Right lobe of liver (tissue), 6 donors: ENCODE measurements at regions not wholly inside any gene's neighbourhood (a gene's known extent, or its start where the extent isn't known, plus 50 kb on each side); places are given as distances from the start of the nearest gene placed in this dataset.

Source experiments
- ATAC-seq, 4 donors: fragments of 200-7000 bp; cut with Tn5 transposase; one replicate each; pipeline ENCODE4 v1.9.1; 2020; ENCODE audit warnings: mild to moderate bottlenecking in 4 of 4, moderate library complexity in 4 of 4
- DNase-seq, 3 donors: peaks; one replicate each; pipeline ENCODE4 v3.0.0-alpha.2; 2020
- H3K27ac ChIP-seq, 3 donors: fragments of 200-600 bp; one replicate each; pipeline ENCODE4 v1.8.0; 2022
- H3K27me3 ChIP-seq, 2 donors: fragments of 200-600 bp; one replicate each; pipeline ENCODE4 v1.8.0; 2022
- H3K36me3 ChIP-seq, 4 donors: fragments of 200-600 bp; sonication (generic) in 1 of 4; one replicate each; pipeline versions ENCODE4 v1.5.1 to v1.8.0; 2017 to 2022; ENCODE audit warnings: control low read depth in 1 of 4
- H3K4me1 ChIP-seq, 4 donors: fragments of 200-600 bp; sonication (generic) in 1 of 4; one replicate each; pipeline versions ENCODE4 v1.5.1 to v1.8.0; 2017 to 2022; ENCODE audit warnings: control low read depth in 1 of 4
- H3K4me3 ChIP-seq, 3 donors: fragments of 200-600 bp; one replicate each; pipeline ENCODE4 v1.8.0; 2022
- H3K9me3 ChIP-seq, 4 donors: fragments of 200-600 bp; sonication (generic) in 1 of 4; one replicate each; pipeline versions ENCODE4 v1.5.1 to v1.8.0; 2017 to 2022; ENCODE audit warnings: control low read depth in 1 of 4
- CTCF ChIP-seq, 4 donors: fragments of 200-600 bp in 3 of 4; fragments of 450-650 bp in 1 of 4; IDR thresholded peaks; one replicate each; pipeline versions ENCODE4 v1.5.1 to v1.8.0; 2016 to 2022; ENCODE audit warnings: antibody characterized with exemption in 4 of 4, mild to moderate bottlenecking in 2 of 4
- POLR2A ChIP-seq: fragments of 450-650 bp; IDR thresholded peaks from one replicate; pipeline ENCODE4 v1.6.1; 2017; ENCODE audit warnings: antibody characterized with exemption, mild to moderate bottlenecking
- WGBS: methylation state at CpG from one replicate; pipeline ENCODE4 v1.1.6; 2018; ENCODE audit warnings: low coverage, low lambda C conversion rate; ENCODE audit not compliant: insufficient coverage; ENCODE audit errors: missing lambda C conversion rate; 5-methylcytosine and 5-hydroxymethylcytosine counted together
- intact Hi-C, 2 donors: fragments of 100-400 bp; cut with DNase I; formaldehyde crosslinking; loops; one replicate each; pipeline versions ENCODE4 v1.11.2 to v1.14.1; 2022
- donor health status: DM: no; HTN: yes; CAD: no.
- donor health status: DM: no; HTN: no; CAD: no.
- donor health status: DM: no; HTN: no; CAD: no.
- donor health status: DM: no; HTN: yes; CAD: no.
- donor health status: DM: no; HTN: yes; CAD: no.

GRCh38 chr1:193729429-193729828 is 543.0 kb upstream of the B3GALT2 start:
- Histone ChIP-seq H3K4me3 (no peak overlapping the region), H3K4me1 (no peaks in the 10 kb centered on the region), H3K36me3 (no peaks in the 10 kb centered on the region), H3K9me3 (no peaks in the 10 kb centered on the region), H3K27me3 (no peaks in the 10 kb centered on the region), H3K27ac (no peak overlapping the region)
- WGBS, result 79% methylated on average over 2 of the region's 2 CpGs
- TF ChIP-seq CTCF (IDR thresholded peaks at IDR 0.05) (no peak), POLR2A (no peak)
- no peak for ATAC-seq
- intact Hi-C loops, result no loop called here
- DNase-seq, result no peak

GRCh38 chr1:193727850-193728249 is 541.4 kb upstream of the B3GALT2 start:
- intact Hi-C loops, result no loop called here
- no peak overlapping the region for H3K27ac ChIP-seq
- 75% methylated on average over 1 of the region's 1 CpG for WGBS
- DNase-seq (no peak), ATAC-seq (no peak)
- H3K27me3 ChIP-seq, result no peaks in the 10 kb centered on the region
- H3K4me1 ChIP-seq, result no peaks in the 10 kb centered on the region
- H3K9me3 ChIP-seq, result no peaks in the 10 kb centered on the region
- TF ChIP-seq CTCF (IDR thresholded peaks at IDR 0.05), result no peak
- TF ChIP-seq POLR2A, result no peak
- no peaks in the 10 kb centered on the region for H3K36me3 ChIP-seq
- H3K4me3 ChIP-seq, result no peak overlapping the region

- Histone ChIP-seq H3K27ac (no peak overlapping the region), H3K4me3 (no peak overlapping the region), H3K36me3 (no peaks in the 10 kb centered on the region), H3K9me3 (no peaks in the 10 kb centered on the region), H3K4me1 (no peaks in the 10 kb centered on the region), H3K27me3 (no peaks in the 10 kb centered on the region)
- ATAC-seq, result no peak
- no peak for TF ChIP-seq CTCF (IDR thresholded peaks at IDR 0.05)
- no peak for TF ChIP-seq POLR2A
- intact Hi-C loops, result no loop called here
- 89% methylated on average over 3 of the region's 3 CpGs for WGBS
- no peak for DNase-seq
Observed at GRCh38 chr1:193726722-193727121, 540.3 kb upstream of the B3GALT2 start.

DNA sequence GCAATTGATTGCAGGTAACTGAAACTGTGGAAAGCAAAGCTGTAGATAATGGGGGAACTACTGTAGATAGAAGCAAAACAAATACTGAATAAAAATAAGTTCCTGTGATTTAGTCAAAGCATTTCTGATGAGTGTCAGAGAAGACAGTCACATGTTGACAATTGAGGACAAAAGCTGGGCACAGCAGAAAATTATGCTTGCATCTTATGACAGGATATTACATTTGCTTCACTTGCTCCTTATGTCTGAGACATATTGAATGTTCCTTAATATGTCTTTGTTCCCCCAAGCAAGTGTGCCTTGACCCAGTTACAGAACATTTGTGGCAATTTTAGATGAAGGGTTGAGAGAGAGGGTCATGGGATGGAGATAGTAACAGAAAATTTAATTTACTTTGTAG is 526.0 kb upstream of the B3GALT2 start:
- intact Hi-C loops, result no loop called here
- no peak for DNase-seq
- no peak overlapping the region for H3K27ac ChIP-seq
- H3K4me1 ChIP-seq, result no peaks in the 10 kb centered on the region
- no peaks in the 10 kb centered on the region for H3K36me3 ChIP-seq
- H3K27me3 ChIP-seq, result no peaks in the 10 kb centered on the region
- H3K4me3 ChIP-seq, result no peak overlapping the region
- no peak for ATAC-seq
- no peaks in the 10 kb centered on the region for H3K9me3 ChIP-seq
- TF ChIP-seq CTCF (IDR thresholded peaks at IDR 0.05), result no peak
- no peak for TF ChIP-seq POLR2A

- Histone ChIP-seq H3K27me3 (no peaks in the 10 kb centered on the region), H3K4me3 (no peak overlapping the region), H3K27ac (no peak overlapping the region), H3K36me3 (no peaks in the 10 kb centered on the region), H3K4me1 (no peaks in the 10 kb centered on the region), H3K9me3 (no peaks in the 10 kb centered on the region)
- ATAC-seq (peak in 3 of 4 donors; percentile 58 to 87 (median 83)), DNase-seq (peak in 1 of 3 donors; percentile 44)
- 22% methylated on average over 1 of the region's 1 CpG for WGBS
- intact Hi-C loops, result no loop called here
- no peak for TF ChIP-seq POLR2A
- TF ChIP-seq CTCF (IDR thresholded peaks at IDR 0.05), result no peak
Observed at GRCh38 chr1:193709607-193710006, 523.2 kb upstream of the B3GALT2 start.
